Spleen (tissue), 3 donors: ENCODE measurements at regions not wholly inside any gene's neighbourhood (a gene's known extent, or its start where the extent isn't known, plus 50 kb on each side); places are given as distances from the start of the nearest gene placed in this dataset.
"Not testable (repeated sequence)": the region's sequence is repeated elsewhere in the genome, so short reads cannot be mapped to it uniquely, and the experiment has no call there.

ENCODE experiments used
- POLR2A ChIP-seq, 3 donors: fragments of 450-650 bp; IDR thresholded peaks; one replicate each; pipeline ENCODE4 v1.5.1; 2017; ENCODE audit warnings: antibody characterized with exemption in 3 of 3, mild to moderate bottlenecking in 1 of 3
- POLR2AphosphoS5 ChIP-seq, 3 donors: sonication (generic); formaldehyde crosslinking; IDR thresholded peaks; one replicate each; pipeline ENCODE4 v1.5.1; 2017; ENCODE audit warnings: antibody characterized with exemption in 3 of 3

DNA sequence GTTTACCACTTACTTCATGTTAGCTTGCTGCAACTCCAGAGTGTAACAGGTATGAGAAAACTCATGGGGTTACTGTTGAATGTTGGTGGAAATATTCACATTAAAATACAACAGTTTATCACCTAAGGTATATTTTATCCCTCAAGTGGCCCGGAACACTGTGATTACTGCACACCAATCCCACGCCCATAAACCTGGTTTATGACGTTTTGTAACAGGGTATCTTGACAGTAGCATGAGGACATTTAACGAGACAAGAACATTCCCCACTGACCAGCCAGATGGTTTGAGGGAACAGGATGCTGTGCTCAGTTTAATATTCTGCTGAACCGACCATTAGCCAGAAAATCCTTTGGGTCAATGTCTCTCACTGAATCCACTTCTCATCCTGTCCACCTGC lies 98.3 kb upstream of the DRD5 start:
- TF ChIP-seq POLR2A, POLR2AphosphoS5 (IDR thresholded peaks at IDR 0.05): not testable (repeated sequence)
